ENCODE measurements at regions not wholly inside any gene's neighbourhood (a gene's known extent, or its start where the extent isn't known, plus 50 kb on each side); places are given as distances from the start of the nearest gene placed in this dataset.

- TF ChIP-seq POLR2AphosphoS5 (IDR thresholded peaks at IDR 0.05) (no peak), EP300 (IDR thresholded peaks at IDR 0.05) (no peak), CTCF (IDR thresholded peaks at IDR 0.05) (no peak), POLR2A (IDR thresholded peaks at IDR 0.05) (no peak)
- Histone ChIP-seq H3K4me1 (no peaks in the 10 kb centered on the region), H3K9me3 (no peaks in the 10 kb centered on the region), H3K27ac (no peak overlapping the region), H3K4me3 (no peak overlapping the region), H3K36me3 (no peaks in the 10 kb centered on the region), H3K27me3 (no peaks in the 10 kb centered on the region)
- 59% methylated on average over 2 of the region's 2 CpGs for WGBS
- DNase-seq (ENCODE audit: low spot score in 2 of 2) = no peak
Measured at GRCh38 chr12:29844667-29845066, 60.9 kb upstream of the TMTC1 start.

GRCh38 chr12:29843036-29843435 lies 59.3 kb upstream of the TMTC1 start:
- Histone ChIP-seq H3K27ac (no peak overlapping the region), H3K9me3 (peaks cover 6% of the 10 kb centered on the region), H3K36me3 (no peaks in the 10 kb centered on the region), H3K4me3 (no peak overlapping the region), H3K27me3 (no peaks in the 10 kb centered on the region), H3K4me1 (no peaks in the 10 kb centered on the region)
- no peak for DNase-seq (ENCODE audit: low spot score in 2 of 2)
- TF ChIP-seq CTCF (IDR thresholded peaks at IDR 0.05) = no peak
- TF ChIP-seq POLR2A (IDR thresholded peaks at IDR 0.05) = no peak

GRCh38 chr12:29838768-29839167 lies 55.0 kb upstream of the TMTC1 start:
- DNase-seq (ENCODE audit: low spot score in 2 of 2) = no peak
- Histone ChIP-seq H3K27ac (no peak overlapping the region), H3K9me3 (peaks cover 6% of the 10 kb centered on the region), H3K27me3 (no peaks in the 10 kb centered on the region), H3K4me1 (no peaks in the 10 kb centered on the region), H3K4me3 (no peak overlapping the region), H3K36me3 (no peaks in the 10 kb centered on the region)
- no peak for TF ChIP-seq EP300 (IDR thresholded peaks at IDR 0.05)
- TF ChIP-seq CTCF (IDR thresholded peaks at IDR 0.05) = no peak
- TF ChIP-seq POLR2AphosphoS5 (IDR thresholded peaks at IDR 0.05) = no peak
- no peak for TF ChIP-seq POLR2A (IDR thresholded peaks at IDR 0.05)
- WGBS = 96% methylated on average over 1 of the region's 1 CpG

All from suprapubic skin (tissue), 4 donors.